HG02840 (cell line): ENCODE measurements at regions not wholly inside any gene's neighbourhood (a gene's known extent, or its start where the extent isn't known, plus 50 kb on each side); places are given as distances from the start of the nearest gene placed in this dataset.
"Not testable (repeated sequence)": the region's sequence is repeated elsewhere in the genome, so short reads cannot be mapped to it uniquely, and the experiment has no call there.

Experiments used
- ATAC-seq: cut with Tn5 transposase; IDR thresholded peaks from one replicate; pipeline ENCODE4 v1.9.1; 2021; ENCODE audit warnings: mild to moderate bottlenecking, moderate library complexity, moderate number of reproducible peaks; ENCODE audit not compliant: unreplicated experiment, low FRiP score

DNA sequence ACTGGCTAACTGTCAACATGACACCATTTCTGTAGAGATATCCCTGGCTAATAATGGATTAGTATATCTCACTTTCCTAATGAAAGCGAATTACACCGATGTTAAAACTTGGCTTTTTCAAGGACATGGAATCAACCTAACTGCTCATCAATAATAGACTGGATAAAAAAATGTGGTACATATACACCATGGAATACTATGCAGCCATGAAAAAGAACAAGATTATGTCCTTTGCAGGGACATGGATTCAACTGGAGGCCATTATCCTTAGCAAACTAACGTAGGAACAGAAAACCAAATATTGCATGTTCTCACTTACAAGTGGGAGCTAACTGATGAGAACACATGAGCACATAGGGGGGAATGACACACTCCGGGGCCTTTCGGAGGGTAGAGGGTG lies 62.6 kb downstream of the ZIC1 start:
- no peak for ATAC-seq

DNA sequence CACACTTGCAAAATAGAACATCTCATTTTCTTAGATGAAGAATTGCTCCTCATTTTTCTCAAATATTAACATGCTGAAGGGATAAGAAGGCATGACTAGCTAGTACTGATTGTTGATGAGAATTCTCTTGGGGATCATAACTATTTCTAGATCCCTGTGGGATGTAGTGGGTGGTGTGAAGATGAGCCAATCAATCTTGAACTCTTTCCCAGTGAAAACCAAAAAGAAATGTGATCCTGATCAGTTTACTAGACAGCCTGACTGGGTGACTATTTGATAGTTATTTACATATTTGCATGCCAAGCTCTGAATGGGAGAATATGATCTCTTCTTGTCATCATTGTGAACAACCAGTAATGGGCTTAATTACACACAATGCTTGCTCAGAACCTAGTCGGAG lies 63.7 kb downstream of the ZIC1 start:
- ATAC-seq, result no peak

DNA sequence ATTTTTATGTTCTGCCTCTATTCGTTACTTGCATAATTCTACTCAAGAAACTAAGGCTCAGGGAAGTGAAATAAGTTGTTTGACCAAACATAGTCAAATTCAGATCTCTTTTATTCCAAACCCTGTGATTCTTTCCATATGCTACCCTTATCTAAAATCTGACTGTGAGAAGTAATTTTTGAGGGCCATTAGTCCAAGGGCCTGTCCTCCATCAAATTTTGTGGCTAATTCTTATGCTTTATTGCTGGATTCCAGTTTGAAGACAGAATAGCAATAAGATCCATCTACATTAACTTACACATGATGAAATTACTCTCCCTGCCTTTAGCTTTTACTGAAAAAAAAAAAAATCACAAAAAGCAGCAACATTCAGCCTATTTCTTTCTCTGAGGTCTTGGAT lies 74.0 kb downstream of the ZIC1 start:
- ATAC-seq, result no peak

DNA sequence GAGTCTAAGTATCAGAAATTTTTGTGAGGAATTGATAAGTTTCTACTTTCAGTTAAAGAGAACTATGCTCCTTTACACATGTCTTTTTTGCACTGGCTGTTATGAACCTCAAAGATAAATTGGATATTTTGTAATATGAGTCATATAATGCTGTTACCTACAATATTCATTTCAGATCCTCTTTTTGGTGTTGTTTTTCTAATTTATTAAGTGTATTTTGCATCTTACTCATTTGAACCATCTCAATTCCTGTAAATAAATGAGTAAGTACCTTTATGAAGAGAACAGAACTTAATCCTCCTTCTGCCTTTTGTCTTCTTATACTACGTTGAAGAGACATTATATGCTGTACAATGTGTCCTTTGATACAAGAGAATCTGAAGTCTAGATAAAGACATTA lies 74.4 kb downstream of the ZIC1 start:
- no peak for ATAC-seq

DNA sequence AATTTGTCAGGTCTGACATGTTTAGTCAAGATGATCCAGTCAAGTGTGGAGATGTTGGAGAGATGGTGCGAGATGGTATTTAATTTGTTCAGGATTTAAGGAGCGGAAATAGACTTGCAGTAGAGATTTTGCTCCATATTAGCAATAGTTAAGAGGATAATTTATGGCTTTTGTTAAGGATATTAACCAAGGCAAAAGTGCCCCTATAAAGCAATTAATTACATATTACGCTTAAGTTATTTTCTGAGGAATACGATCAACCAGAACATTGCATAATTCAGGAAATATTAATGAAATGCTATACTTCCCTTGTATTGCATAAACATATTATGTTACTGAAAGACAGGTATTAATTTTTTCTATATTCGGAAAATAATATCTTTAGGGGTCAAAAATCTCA lies 83.9 kb downstream of the ZIC1 start:
- no peak for ATAC-seq

DNA sequence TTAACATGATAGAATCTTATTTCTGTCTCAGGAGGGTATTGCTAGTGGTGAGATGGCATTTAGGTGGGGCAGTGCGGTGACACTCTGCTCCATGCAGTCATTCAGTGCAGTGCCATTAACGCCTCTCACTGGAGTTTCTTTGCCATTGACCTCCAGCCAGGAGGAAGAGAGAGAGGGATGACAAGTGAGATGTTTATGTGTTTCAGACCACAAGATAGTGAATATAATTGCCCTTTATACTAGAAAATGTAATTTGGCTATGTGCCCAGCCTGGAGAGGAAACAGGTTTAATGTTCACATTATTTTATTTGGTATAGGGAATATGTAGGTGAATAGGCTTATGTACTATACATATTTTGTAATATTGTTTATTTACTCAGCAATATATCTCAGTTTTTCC lies 84.5 kb downstream of the ZIC1 start:
- ATAC-seq, result no peak

DNA sequence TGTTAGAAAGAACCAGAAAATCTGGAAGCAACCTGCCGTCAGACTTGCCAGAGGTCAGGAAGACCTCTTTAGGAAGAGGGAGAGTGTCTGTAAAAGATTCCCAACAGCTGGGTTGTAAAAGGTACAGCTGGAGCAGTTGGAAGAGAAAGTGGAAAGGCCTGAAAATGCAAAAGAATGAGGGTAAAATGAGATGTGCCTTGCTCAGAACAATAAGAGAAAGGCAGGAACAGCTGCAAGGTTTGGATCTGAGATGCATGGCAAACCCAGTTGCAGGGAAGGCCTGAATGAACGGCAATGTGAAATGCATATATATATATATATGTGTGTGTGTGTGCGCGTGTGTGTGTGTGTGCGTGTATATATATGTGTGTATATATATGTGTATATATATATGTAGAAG lies 88.1 kb downstream of the ZIC1 start:
- ATAC-seq, result no peak

DNA sequence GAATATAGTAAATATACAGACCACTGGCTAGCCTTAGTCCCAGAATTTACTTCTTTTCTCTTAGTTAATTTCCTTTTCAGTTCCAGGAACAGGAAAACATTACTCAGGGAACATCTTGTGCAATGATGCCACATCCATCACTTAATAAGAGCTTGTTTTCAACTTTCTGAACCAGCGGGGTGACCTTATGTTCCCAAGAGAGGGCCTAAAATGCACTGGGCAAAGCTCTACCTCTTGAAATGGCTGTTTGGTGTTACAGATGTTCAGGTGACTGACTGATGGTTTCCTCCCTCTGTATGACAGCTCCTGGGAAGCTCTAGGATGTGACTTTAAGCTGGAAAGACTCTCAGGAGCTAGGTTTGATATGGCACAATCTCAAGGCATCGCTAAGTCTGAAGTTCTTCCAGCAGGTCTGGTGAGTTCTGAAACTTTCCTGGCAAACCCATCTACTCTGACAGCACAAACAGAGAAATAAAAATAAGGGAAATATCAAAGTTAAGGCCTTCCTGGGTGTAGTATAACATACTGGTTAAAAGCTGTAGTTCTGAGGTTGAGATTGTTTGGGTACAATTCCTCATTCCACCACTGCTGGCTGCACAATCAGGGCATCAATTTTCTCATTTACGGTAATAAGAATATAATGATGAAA lies 98.6 kb downstream of the ZIC1 start:
- no peak for ATAC-seq

DNA sequence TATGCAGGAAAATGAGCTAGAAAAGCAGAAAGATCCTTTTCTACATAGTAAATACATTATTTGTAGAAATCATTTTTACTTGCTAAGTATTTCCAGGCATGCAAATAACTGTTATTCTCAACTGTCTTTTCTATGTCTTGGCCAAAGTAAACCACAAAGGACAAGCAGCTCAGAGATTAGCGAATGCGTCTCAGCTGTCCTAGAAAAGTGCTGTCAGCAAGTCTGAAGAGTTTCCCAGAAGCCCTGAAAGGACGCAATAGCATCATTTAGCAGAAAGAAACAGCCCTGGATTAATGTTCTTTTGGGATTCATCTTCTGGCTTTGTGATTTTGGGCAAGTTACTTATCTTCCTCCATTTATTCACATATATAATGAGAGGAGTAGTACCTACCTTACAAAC lies 100.3 kb downstream of the ZIC1 start:
- no peak for ATAC-seq

DNA sequence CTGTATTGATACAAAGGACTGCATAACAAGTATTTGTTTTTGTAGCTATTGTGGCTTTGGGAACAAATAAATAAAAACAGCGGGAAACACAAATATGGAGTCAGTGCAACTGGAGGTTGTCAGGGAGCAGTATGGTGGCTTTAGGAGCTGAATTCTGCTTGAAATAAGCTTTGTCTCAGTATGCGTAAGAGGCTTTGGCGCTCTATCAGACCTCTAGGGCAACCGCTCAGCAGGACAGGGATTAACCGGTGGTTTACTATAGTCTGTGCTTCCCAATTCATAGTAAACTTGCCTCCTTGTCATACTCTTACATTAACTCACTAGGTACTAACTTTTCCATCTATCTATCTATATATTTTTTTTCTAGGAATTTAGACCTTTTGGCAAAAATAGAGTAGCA lies 104.6 kb downstream of the ZIC1 start:
- no peak for ATAC-seq

DNA sequence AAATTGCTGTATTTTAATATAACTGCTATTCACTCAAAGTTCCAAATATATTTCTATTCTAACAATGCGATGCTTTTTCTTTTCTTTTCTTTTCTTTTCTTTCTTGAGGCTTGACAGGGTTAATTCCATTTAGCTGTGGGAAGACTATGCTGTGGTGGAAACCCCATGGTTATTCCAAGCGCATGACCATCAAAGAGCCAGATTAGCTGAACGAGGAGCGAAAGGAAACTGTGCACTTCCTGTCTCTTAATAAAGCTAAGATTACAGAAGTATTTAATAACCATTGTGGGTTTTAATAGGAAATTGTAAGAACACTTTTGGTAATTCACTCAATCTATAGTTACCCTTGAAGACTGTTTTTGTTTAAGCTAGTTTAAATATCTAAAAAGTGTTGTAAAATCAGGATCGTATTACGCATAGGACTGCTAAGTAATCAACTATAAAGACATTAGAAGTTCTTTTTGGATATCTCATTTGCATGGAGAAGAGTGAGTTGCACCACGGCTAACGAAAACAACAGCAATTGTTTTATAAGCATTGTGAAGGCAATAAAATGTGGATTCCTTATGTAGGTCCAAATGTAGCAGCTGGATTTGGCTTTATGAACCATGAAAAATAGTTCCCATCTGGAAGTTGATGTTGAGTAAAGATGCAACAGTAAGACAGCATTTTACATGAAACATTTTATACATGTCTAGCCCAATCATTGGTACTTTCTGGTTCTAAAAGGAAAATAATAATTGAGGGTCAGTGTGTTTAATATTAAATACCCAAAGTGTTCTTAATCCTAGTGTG lies 105.4 kb downstream of the ZIC1 start:
- no peak for ATAC-seq

DNA sequence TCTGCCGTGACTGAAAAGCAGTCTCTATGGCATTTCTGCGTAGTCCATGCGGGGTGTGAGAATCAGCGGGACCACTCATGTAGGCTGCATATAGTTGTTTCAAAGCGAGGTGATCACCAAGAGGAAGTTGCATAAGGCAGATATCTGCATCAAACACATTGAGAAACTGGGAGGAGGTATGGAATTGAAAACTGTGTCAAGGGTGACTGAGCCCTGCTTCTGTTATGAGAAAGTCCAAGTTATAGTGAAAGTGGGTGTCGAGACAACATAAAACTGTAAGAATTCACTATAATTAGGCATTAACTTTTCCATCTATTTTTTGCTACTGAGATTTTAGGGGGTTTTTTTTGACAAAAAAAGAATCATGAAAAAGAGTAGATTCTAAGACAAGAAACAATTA lies 109.3 kb downstream of the ZIC1 start:
- no peak for ATAC-seq

DNA sequence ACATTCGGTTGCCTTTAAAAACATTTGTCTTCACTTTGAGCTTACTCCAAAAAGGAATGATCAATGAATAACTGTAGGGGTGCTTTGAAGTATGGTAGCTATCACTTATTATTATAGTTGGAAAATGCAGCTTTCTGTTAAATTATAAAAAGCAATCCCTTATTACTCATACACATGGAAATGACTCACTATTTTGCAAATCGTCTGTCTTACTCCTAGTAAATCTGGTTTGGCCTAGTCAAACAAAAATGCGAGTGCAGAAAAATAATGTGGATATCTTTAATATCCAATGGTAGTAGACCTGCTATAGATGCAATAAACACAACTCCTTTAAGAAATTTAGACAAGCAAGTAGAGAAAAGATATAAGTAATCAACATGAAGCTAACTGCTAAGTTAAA lies 112.5 kb downstream of the ZIC1 start:
- ATAC-seq, result no peak

DNA sequence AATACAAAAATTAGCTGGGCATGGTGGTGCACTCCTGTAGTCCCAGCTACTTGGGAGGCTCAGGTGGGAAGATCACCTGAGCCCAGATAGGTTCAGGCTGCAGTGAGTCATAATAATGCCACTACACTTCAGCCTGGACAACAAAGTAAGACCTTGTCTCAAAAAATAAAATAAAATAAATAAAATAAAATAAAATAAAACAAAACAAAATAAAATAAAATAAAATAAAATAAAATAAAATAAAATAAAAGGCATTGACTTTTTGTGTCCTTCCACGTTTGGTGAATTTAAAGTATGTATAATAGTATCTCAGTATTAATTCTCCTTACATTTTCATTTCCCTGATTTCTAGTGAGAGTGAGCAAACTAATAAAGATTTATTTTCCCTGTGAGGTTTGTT lies 113.6 kb downstream of the ZIC1 start:
- ATAC-seq, result not testable (repeated sequence)

DNA sequence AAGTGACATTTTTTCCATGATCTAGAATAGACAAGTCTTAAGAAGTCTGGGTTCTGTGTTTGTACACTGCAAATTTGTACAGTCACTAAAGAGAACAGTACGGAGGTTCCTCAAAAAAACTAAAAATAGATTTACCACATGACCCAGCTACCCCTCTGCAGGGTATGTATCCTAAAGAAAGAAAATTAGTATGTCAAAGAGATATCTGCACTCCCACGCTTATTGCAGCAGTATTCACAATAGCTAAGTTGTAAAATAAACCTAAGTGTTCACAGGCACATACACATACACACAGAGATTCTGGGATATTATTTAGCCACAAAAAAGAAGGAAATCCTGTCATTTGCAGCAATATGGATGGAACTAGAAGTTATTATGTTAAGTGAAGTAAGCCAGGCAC lies 120.4 kb downstream of the ZIC1 start:
- no peak for ATAC-seq

DNA sequence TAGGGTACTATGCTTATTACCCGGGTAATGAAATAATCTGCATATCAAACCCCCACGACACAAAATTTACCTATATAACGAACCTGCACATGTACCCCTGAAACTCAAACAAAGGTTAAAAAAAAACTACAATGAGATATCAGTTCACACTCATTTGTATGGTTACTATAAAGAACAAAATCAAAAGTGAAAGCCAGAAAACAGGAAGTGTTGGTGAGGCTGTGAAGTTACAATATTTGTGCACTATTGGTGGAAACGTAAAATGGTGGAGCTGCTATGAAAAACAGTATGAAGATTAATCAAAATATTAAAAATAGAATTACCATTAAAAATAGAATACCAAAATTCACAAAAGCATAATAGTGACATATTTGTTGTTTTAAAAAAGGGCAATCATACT lies 128.9 kb downstream of the ZIC1 start:
- no peak for ATAC-seq

DNA sequence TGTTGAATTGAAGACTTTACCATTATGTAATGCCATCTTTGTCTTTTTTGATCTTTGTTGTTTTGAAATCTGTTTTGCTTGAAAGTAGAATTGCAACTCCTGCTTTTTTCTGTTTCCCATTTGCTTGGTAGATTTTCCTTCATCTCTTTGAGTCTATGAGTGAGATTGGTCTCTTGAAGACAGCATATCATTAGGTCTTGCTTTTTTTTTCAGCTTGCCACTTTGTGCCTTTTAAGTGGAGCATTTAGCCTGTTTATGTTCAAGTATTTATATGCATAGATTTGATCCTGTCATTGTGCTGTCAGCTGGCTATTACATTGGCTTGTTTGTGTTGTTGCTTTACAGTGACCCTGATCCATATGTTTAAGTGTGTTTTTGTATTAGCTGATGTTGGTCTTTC lies 131.8 kb downstream of the ZIC1 start:
- ATAC-seq, result no peak

DNA sequence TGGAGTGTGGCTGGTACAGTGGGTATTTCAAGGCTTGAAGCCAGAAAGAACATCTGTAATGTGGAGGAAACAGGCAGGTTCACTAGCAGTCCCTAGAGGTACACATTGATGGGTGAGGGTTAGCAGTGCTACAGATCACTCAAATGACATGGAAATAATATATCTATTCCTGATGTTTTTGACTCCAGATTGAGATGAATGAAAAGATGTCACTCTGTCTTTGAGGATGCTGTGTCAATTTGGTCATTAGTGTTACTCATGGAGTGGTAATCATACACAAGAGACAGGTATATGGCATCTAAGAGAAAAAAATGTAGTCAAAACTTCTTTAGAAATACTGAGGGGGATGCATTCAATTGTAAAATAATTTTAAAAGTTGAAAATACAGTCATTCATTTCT lies 135.1 kb downstream of the ZIC1 start:
- no peak for ATAC-seq

DNA sequence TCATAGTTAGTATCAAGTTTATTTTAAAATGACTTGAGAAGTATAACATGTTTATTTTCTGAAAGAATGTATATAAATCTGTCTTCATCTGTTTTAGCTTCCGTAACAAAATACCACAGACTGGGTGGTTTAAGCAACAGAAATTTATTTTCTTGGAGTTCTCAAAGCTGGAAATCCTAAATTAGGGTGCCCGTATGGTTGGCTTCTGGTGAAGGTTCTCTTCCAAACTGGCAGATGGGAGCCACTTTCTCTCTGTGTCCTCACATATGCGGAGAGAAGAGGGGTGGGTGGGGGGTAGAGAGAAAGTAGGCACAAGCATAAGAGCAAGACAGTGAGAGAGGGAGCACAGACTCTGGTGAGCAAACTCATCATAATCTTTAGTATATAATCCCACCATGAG lies 142.3 kb downstream of the ZIC1 start:
- ATAC-seq, result no peak

DNA sequence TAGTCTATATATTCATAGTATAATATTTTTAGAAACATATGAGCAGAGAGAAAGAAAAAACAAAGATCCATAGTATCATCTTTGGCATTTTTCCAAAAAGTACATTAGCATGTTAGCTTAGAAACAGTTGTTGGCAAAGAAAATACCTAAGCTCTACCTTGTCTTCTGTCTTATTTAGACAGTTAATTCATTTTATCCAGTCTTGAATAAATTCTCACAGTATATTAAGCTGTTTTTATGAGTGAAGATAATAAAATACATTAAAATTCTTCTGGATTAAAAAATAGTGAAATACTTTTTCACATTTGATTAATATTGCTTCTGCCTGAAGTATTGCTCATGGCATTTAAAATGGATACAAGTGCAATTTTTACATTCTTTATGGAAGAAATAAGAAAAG lies 145.2 kb downstream of the ZIC1 start:
- ATAC-seq, result no peak

DNA sequence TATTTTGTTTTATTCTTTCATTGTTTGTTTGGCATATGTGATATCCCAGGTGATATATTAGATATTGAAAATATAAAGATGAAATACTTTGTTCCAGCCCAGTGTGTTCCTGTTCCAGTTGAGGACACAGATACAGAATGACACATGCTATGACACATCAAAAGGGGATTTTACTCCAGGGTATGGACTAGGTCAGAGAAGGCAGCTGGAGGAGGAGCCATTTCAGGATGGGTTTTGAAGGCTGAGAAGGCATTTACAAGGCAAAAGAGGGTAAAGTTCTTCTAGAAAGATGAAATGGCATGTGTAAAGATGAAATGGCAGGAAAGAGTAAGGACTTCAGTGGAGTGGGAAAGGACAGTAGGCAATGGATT lies 163.8 kb downstream of the ZIC1 start:
- ATAC-seq, result no peak

DNA sequence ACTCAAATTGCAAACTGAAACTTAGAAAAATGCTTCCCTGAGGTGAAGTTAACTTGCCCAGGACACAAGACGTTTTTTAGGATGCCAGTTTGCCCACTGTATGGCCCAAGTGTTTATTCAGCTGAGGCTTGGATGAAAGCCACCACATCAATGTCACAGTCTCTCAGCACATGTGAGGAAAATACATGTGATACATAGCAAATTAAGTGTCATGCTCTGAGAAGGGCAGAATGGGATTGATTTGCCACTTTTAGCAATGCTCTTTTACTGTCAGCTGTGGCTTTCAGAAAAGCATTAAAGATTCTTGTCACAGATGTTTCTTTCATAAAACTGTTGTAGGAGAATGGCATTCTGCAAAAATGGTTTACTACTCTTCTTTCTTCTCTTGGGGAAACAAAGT lies 165.5 kb downstream of the ZIC1 start:
- no peak for ATAC-seq
